HEK293T (cell line): ENCODE measurements at regions not wholly inside any gene's neighbourhood (a gene's known extent, or its start where the extent isn't known, plus 50 kb on each side); places are given as distances from the start of the nearest gene placed in this dataset.

ENCODE experiments used
- BHLHE40 ChIP-seq: fragments of 450-650 bp; IDR thresholded peaks from 2 replicates; pipeline ENCODE4 v1.6.1; 2016; ENCODE audit warnings: mild to moderate bottlenecking, moderate library complexity, borderline replicate concordance
- CTBP1 ChIP-seq: fragments of 450-650 bp; IDR thresholded peaks from 2 replicates; pipeline ENCODE4 v1.6.1; 2016; ENCODE audit warnings: borderline replicate concordance
- ELF4 ChIP-seq: fragments of 450-650 bp; IDR thresholded peaks from 2 replicates; pipeline ENCODE4 v1.6.1; 2017; ENCODE audit warnings: antibody characterized with exemption
- FOXA1 ChIP-seq: fragments of 450-650 bp; IDR thresholded peaks from 2 replicates; pipeline ENCODE4 v1.6.1; 2016; ENCODE audit warnings: mild to moderate bottlenecking
- FOXK2 ChIP-seq: fragments of 450-650 bp; IDR thresholded peaks from 2 replicates; pipeline ENCODE4 v1.6.1; 2016; ENCODE audit warnings: mild to moderate bottlenecking
- FOXM1 ChIP-seq: fragments of 450-650 bp; IDR thresholded peaks from 2 replicates; pipeline ENCODE4 v1.6.1; 2017; ENCODE audit warnings: mild to moderate bottlenecking, borderline replicate concordance
- HDGF ChIP-seq: fragments of 450-650 bp; IDR thresholded peaks from 2 replicates; pipeline ENCODE4 v1.6.1; 2017; ENCODE audit warnings: antibody characterized with exemption, borderline replicate concordance
- L3MBTL2 ChIP-seq: fragments of 450-650 bp; conservative IDR thresholded peaks from 2 replicates; pipeline ENCODE4 v1.6.1; 2016; ENCODE audit warnings: mild to moderate bottlenecking
- LEF1 ChIP-seq: fragments of 450-650 bp; IDR thresholded peaks from 2 replicates; pipeline ENCODE4 v1.6.1; 2017; ENCODE audit warnings: mild to moderate bottlenecking, borderline replicate concordance
- NFRKB ChIP-seq: fragments of 450-650 bp; IDR thresholded peaks from 2 replicates; pipeline ENCODE4 v1.6.1; 2016; ENCODE audit warnings: mild to moderate bottlenecking, moderate library complexity
- SP1 ChIP-seq: fragments of 450-650 bp; IDR thresholded peaks from 2 replicates; pipeline ENCODE4 v1.6.1; 2017
- SUZ12 ChIP-seq: fragments of 450-650 bp; IDR thresholded peaks from 2 replicates; pipeline ENCODE4 v1.6.1; 2016; ENCODE audit warnings: mild to moderate bottlenecking
- TARDBP ChIP-seq: fragments of 450-650 bp; IDR thresholded peaks from 2 replicates; pipeline ENCODE4 v1.6.1; 2016
- ZNF384 ChIP-seq: fragments of 450-650 bp; IDR thresholded peaks from 2 replicates; pipeline ENCODE4 v1.6.1; 2016

DNA sequence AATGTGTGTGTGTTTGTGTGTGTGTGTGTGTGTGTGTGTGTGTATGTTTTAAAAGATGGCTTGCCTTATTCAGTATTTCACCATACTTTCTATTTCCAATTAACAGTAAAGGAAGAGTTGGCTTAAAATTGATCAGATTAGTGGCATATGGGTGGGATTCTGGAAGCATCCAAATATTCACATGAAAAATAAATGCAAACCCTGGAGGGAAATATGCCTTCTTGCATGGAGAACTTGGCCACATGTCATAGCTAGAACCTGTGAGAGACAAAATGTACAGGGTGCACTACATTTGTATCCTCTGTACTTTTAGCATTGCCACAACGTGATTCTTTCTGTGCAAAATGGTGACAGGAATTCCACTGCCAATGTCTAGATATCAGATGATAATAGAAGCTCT is 589.6 kb downstream of the ZNF674 start:
- TF ChIP-seq HDGF (no peak), SP1 (no peak), NFRKB (no peak), ZNF384 (no peak), FOXA1 (no peak), FOXK2 (no peak), ELF4 (no peak), BHLHE40 (no peak), SUZ12 (no peak), L3MBTL2 (no peak), TARDBP (no peak), CTBP1 (no peak), LEF1 (no peak), FOXM1 (no peak)
